ENCODE measurements at regions not wholly inside any gene's neighbourhood (a gene's known extent, or its start where the extent isn't known, plus 50 kb on each side); places are given as distances from the start of the nearest gene placed in this dataset.

DNA sequence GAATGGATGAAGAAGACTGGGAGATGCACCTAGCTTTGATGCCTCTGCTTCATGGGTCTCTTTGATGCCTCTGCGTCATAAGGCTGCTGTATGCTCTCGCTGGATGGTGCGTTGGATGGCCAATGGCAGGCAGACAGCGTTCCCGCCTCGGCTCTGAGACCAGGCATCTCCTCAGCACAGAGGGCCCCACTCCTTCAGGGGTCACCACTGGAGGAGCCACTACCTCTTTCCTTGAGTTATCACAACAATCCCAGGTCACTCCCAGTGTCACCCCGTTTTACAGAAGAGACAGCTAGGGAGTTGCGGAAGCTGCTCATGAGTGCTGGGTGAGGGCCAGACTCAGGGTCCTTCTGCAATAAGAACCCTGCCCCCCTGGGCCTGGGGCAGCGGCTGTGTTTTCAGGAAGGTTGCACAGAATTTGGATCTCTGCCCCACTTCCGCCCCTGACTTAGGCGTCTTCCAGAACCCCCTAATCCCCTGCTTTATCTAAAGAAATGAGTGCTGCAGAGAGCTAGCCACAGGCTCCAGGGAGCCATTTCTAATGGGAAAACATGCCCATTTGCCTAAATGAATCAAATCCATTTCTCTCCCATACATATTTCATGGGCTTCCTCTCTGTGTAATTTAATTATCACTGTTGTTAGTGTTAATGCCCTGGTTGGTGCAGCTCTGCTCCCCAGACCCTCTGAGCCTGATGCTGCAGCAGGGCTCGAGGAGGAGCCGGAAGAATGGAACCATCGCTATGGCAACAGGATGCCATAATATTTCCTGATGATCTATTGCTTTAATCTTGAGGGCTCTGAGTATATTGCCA, 131.8 kb upstream of the HS6ST1 start:
- Histone ChIP-seq H3K9me3 (ENCODE audit: control insufficient read depth in 4 of 4, low read length in 3 of 4) (no peaks in the 10 kb centered on the region), H3K27ac (ENCODE audit: low read depth in 1 of 2, low read length in 2 of 2) (no peak overlapping the region)
- peak; percentile 26 for DNase-seq (ENCODE audit: low spot score)

More for the DNA sequence above, 131.8 kb upstream of the HS6ST1 start:
- TF ChIP-seq, protein P1, sequence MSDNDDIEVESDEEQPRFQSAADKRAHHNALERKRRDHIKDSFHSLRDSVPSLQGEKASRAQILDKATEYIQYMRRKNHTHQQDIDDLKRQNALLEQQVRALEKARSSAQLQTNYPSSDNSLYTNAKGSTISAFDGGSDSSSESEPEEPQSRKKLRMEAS (IDR thresholded peaks at IDR 0.05): no peak
- TF ChIP-seq, protein P2, sequence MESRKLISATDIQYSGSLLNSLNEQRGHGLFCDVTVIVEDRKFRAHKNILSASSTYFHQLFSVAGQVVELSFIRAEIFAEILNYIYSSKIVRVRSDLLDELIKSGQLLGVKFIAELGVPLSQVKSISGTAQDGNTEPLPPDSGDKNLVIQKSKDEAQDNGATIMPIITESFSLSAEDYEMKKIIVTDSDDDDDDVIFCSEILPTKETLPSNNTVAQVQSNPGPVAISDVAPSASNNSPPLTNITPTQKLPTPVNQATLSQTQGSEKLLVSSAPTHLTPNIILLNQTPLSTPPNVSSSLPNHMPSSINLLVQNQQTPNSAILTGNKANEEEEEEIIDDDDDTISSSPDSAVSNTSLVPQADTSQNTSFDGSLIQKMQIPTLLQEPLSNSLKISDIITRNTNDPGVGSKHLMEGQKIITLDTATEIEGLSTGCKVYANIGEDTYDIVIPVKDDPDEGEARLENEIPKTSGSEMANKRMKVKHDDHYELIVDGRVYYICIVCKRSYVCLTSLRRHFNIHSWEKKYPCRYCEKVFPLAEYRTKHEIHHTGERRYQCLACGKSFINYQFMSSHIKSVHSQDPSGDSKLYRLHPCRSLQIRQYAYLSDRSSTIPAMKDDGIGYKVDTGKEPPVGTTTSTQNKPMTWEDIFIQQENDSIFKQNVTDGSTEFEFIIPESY (IDR thresholded peaks at IDR 0.05): no peak
- TF ChIP-seq, protein P3, sequence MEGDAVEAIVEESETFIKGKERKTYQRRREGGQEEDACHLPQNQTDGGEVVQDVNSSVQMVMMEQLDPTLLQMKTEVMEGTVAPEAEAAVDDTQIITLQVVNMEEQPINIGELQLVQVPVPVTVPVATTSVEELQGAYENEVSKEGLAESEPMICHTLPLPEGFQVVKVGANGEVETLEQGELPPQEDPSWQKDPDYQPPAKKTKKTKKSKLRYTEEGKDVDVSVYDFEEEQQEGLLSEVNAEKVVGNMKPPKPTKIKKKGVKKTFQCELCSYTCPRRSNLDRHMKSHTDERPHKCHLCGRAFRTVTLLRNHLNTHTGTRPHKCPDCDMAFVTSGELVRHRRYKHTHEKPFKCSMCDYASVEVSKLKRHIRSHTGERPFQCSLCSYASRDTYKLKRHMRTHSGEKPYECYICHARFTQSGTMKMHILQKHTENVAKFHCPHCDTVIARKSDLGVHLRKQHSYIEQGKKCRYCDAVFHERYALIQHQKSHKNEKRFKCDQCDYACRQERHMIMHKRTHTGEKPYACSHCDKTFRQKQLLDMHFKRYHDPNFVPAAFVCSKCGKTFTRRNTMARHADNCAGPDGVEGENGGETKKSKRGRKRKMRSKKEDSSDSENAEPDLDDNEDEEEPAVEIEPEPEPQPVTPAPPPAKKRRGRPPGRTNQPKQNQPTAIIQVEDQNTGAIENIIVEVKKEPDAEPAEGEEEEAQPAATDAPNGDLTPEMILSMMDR (IDR thresholded peaks at IDR 0.05; ENCODE audit: low read depth, low read length, missing input control): no peak
- no peak for TF ChIP-seq EGR1 (IDR thresholded peaks at IDR 0.05; ENCODE audit: low read depth in 2 of 2)
- TF ChIP-seq TAF1 (conservative IDR thresholded peaks at IDR 0.05): no peak
- no peak for TF ChIP-seq FOXA2 (IDR thresholded peaks at IDR 0.05)
- TF ChIP-seq HNF4A (conservative IDR thresholded peaks at IDR 0.05): no peak
- no peak for TF ChIP-seq NR2F2 (IDR thresholded peaks at IDR 0.05)
- TF ChIP-seq, protein P4, sequence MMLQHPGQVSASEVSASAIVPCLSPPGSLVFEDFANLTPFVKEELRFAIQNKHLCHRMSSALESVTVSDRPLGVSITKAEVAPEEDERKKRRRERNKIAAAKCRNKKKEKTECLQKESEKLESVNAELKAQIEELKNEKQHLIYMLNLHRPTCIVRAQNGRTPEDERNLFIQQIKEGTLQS (IDR thresholded peaks at IDR 0.05): no peak
- TF ChIP-seq RAD21 (IDR thresholded peaks at IDR 0.05): no peak
- no peak for TF ChIP-seq SP1 (IDR thresholded peaks at IDR 0.05)
- TF ChIP-seq GABPA (IDR thresholded peaks at IDR 0.05 in 1 of 2, conservative IDR thresholded peaks at IDR 0.05 in 1 of 2): no peak
- TF ChIP-seq HNF4G (IDR thresholded peaks at IDR 0.05): no peak
- no peak for TF ChIP-seq FOXA1 (IDR thresholded peaks at IDR 0.05)
- TF ChIP-seq RXRA (IDR thresholded peaks at IDR 0.05): no peak
- no peak for TF ChIP-seq YY1 (IDR thresholded peaks at IDR 0.05)
- TF ChIP-seq JUND (IDR thresholded peaks at IDR 0.05): no peak
- TF ChIP-seq, protein P5, sequence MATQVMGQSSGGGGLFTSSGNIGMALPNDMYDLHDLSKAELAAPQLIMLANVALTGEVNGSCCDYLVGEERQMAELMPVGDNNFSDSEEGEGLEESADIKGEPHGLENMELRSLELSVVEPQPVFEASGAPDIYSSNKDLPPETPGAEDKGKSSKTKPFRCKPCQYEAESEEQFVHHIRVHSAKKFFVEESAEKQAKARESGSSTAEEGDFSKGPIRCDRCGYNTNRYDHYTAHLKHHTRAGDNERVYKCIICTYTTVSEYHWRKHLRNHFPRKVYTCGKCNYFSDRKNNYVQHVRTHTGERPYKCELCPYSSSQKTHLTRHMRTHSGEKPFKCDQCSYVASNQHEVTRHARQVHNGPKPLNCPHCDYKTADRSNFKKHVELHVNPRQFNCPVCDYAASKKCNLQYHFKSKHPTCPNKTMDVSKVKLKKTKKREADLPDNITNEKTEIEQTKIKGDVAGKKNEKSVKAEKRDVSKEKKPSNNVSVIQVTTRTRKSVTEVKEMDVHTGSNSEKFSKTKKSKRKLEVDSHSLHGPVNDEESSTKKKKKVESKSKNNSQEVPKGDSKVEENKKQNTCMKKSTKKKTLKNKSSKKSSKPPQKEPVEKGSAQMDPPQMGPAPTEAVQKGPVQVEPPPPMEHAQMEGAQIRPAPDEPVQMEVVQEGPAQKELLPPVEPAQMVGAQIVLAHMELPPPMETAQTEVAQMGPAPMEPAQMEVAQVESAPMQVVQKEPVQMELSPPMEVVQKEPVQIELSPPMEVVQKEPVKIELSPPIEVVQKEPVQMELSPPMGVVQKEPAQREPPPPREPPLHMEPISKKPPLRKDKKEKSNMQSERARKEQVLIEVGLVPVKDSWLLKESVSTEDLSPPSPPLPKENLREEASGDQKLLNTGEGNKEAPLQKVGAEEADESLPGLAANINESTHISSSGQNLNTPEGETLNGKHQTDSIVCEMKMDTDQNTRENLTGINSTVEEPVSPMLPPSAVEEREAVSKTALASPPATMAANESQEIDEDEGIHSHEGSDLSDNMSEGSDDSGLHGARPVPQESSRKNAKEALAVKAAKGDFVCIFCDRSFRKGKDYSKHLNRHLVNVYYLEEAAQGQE (IDR thresholded peaks at IDR 0.05): no peak
- no peaks in the 10 kb centered on the region for H3K4me1 ChIP-seq (ENCODE audit: control insufficient read depth in 4 of 4, insufficient read depth in 4 of 4, low read length in 3 of 4)
- H3K4me3 ChIP-seq (ENCODE audit: low read depth in 1 of 3, low read length in 3 of 3): no peak overlapping the region
- H3K9ac ChIP-seq (ENCODE audit: low read depth in 1 of 2, low read length in 2 of 2): no peak overlapping the region
- H3K36me3 ChIP-seq (ENCODE audit: control insufficient read depth in 4 of 4, insufficient read depth in 3 of 4, low read depth in 1 of 4, low read length in 3 of 4): no peaks in the 10 kb centered on the region
- H3K27me3 ChIP-seq (ENCODE audit: control insufficient read depth in 4 of 4, insufficient read depth in 4 of 4, low read length in 3 of 4): no peaks in the 10 kb centered on the region
- 89% methylated on average over 14 of the region's 14 CpGs for WGBS

Data from liver (tissue), 8 donors.